ENCODE measurements at regions not wholly inside any gene's neighbourhood (a gene's known extent, or its start where the extent isn't known, plus 50 kb on each side); places are given as distances from the start of the nearest gene placed in this dataset.

DNA sequence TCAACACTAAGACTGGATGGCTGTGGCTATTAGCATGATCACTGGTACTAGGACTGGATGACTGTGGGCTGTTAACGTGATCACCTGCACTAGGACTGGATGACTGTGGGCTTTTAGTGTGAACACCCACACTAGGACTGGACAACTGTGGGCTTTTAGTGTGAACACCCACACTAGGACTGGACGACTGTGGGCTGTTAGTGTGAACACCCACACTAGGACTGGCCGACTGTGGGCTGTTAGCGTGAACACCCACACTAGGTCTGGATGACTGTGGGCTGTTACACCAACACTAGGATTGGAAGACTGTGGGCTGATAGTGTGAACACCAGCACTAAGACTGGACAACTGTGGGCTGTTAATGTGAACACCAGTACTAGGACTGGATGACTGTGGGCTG is 329.2 kb downstream of the OSTF1 start:
- TF ChIP-seq, protein P1, sequence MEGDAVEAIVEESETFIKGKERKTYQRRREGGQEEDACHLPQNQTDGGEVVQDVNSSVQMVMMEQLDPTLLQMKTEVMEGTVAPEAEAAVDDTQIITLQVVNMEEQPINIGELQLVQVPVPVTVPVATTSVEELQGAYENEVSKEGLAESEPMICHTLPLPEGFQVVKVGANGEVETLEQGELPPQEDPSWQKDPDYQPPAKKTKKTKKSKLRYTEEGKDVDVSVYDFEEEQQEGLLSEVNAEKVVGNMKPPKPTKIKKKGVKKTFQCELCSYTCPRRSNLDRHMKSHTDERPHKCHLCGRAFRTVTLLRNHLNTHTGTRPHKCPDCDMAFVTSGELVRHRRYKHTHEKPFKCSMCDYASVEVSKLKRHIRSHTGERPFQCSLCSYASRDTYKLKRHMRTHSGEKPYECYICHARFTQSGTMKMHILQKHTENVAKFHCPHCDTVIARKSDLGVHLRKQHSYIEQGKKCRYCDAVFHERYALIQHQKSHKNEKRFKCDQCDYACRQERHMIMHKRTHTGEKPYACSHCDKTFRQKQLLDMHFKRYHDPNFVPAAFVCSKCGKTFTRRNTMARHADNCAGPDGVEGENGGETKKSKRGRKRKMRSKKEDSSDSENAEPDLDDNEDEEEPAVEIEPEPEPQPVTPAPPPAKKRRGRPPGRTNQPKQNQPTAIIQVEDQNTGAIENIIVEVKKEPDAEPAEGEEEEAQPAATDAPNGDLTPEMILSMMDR (conservative IDR thresholded peaks at IDR 0.05): no peak
- TF ChIP-seq ZFX (IDR thresholded peaks at IDR 0.05): no peak
